Esophagus squamous epithelium (tissue), 4 donors: ENCODE measurements at regions not wholly inside any gene's neighbourhood (a gene's known extent, or its start where the extent isn't known, plus 50 kb on each side); places are given as distances from the start of the nearest gene placed in this dataset.
"Not testable (repeated sequence)": the region's sequence is repeated elsewhere in the genome, so short reads cannot be mapped to it uniquely, and the experiment has no call there.

Experiments
- CTCF ChIP-seq, 6 experiments: fragments of 450-650 bp in 4 of 6; fragments of 200-600 bp in 2 of 6; sonication (generic) in 2 of 6; IDR thresholded peaks; one replicate each; pipeline ENCODE4 v1.5.1; 2016 to 2019; ENCODE audit warnings: antibody characterized with exemption in 6 of 6, mild to moderate bottlenecking in 4 of 6, moderate library complexity in 4 of 6
- POLR2A ChIP-seq, 4 donors: fragments of 450-650 bp; IDR thresholded peaks; one replicate each; pipeline ENCODE4 v1.6.1; 2017; ENCODE audit warnings: antibody characterized with exemption in 4 of 4, mild to moderate bottlenecking in 4 of 4, moderate library complexity in 3 of 4

- TF ChIP-seq CTCF, POLR2A (IDR thresholded peaks at IDR 0.05): not testable (repeated sequence)
Measured at GRCh38 chrY:20925350-20926091, 169.6 kb downstream of the RPS4Y2 start.
